HepG2 (cell line): ENCODE measurements at regions not wholly inside any gene's neighbourhood (a gene's known extent, or its start where the extent isn't known, plus 50 kb on each side); places are given as distances from the start of the nearest gene placed in this dataset.

Experiments used
- ATAC-seq: fragments of 200-7000 bp; cut with Tn5 transposase; 3 replicates; pipeline ENCODE4 v1.9.1; 2020; ENCODE audit warnings: mild to moderate bottlenecking, moderate library complexity
- BruUV-seq: library from RNA; stranded (reverse); fragments of 400-500 nt; replicated peaks from 2 replicates; lab custom pipeline; 2021; lab: Mats Ljungman, UMichigan
- CTCF ChIA-PET: fragments of 300-600 bp; formaldehyde crosslinking; extraction: SDS; loops from one replicate; lab custom pipeline; 2021; ENCODE audit warnings: low total read pairs, inconsistent platforms, low intra/inter-chr PET ratio; lab: Yijun Ruan, JAX
- POLR2A ChIA-PET: fragments of 350-600 bp; sonication (Branson Sonifier 250); formaldehyde crosslinking; loops from one replicate; lab custom pipeline; 2020; ENCODE audit warnings: antibody characterized with exemption, inconsistent platforms; lab: Yijun Ruan, JAX
- DNase-seq: peaks from one replicate; pipeline ENCODE4 v3.0.0-alpha.2; 2015; ENCODE audit warnings: low spot score
- FAIRE-seq: peaks from 3 replicates; lab custom pipeline; 2011; peaks lifted over from hg19 to GRCh38; lab: Jason Lieb, UNC
- H2AFZ ChIP-seq: one replicate; pipeline ENCODE4 v1.6.1; 2011; ENCODE audit warnings: low read length, inconsistent platforms
- H3K27ac ChIP-seq: fragments of 300-600 bp; 3 replicates; pipeline ENCODE4 v1.8.0; 2011; ENCODE audit warnings: mixed run types, mild to moderate bottlenecking, mixed read lengths, low read length, inconsistent platforms; ENCODE audit not compliant: insufficient read depth; ENCODE audit errors: extremely low read length
- H3K27me3 ChIP-seq, 2 experiments: fragments of 200-600 bp in 1 of 2; 2 replicates in 1 of 2; 3 replicates in 1 of 2; pipeline versions ENCODE4 v1.6.0 to v1.8.0; 2011; ENCODE audit warnings: low read length in 2 of 2, mild to moderate bottlenecking in 2 of 2, moderate library complexity in 2 of 2, inconsistent platforms in 1 of 2; ENCODE audit not compliant: insufficient read depth in 2 of 2, control insufficient read depth in 1 of 2
- H3K36me3 ChIP-seq, 2 experiments: fragments of 200-600 bp in 1 of 2; replicated peaks in 1 of 2; 2 replicates in 1 of 2; 3 replicates in 1 of 2; pipeline versions ENCODE4 v1.5.1 to v1.8.0; 2011; ENCODE audit warnings: low read length in 2 of 2, inconsistent platforms in 1 of 2; ENCODE audit not compliant: insufficient read depth in 2 of 2, control insufficient read depth in 1 of 2
- H3K4me1 ChIP-seq: 2 replicates; pipeline ENCODE4 v1.5.1; 2012; ENCODE audit warnings: low read length, inconsistent platforms; ENCODE audit not compliant: insufficient read depth
- H3K4me2 ChIP-seq: 2 replicates; pipeline ENCODE4 v1.6.0; 2011; ENCODE audit warnings: low read depth, low read length, inconsistent platforms
- H3K4me3 ChIP-seq, 3 experiments: fragments of 200-600 bp in 1 of 3; sonication (generic), shearing (Covaris generic) in 1 of 3; replicated peaks in 1 of 3; 2 replicates each; pipeline ENCODE4 v1.5.1; 2011 to 2016; ENCODE audit warnings: low read length in 3 of 3, inconsistent platforms in 2 of 3, low read depth in 2 of 3, mild to moderate bottlenecking in 2 of 3, control low read depth in 1 of 3, mixed read lengths in 1 of 3; ENCODE audit not compliant: insufficient read depth in 1 of 3
- H3K79me2 ChIP-seq: one replicate; pipeline ENCODE4 v1.6.1; 2011; ENCODE audit warnings: low read length, inconsistent platforms; ENCODE audit not compliant: insufficient read depth
- H3K9ac ChIP-seq: 2 replicates; pipeline ENCODE4 v1.6.0; 2011; ENCODE audit warnings: mild to moderate bottlenecking, low read depth, low read length, inconsistent platforms; ENCODE audit not compliant: insufficient read depth
- H3K9me3 ChIP-seq: 2 replicates; pipeline ENCODE4 v1.5.1; 2012; ENCODE audit warnings: mild to moderate bottlenecking, low read length
- H4K20me1 ChIP-seq: 2 replicates; pipeline ENCODE4 v1.6.0; 2011; ENCODE audit warnings: inconsistent platforms, mild to moderate bottlenecking, low read length, moderate library complexity; ENCODE audit not compliant: insufficient read depth
- ARNTL ChIP-seq: sonication (generic); formaldehyde crosslinking; IDR thresholded peaks from 2 replicates; pipeline ENCODE4 v1.4.0; 2020; ENCODE audit warnings: mild to moderate bottlenecking, missing genetic modification reagents
- FIP1L1 ChIP-seq: fragments of 200-400 bp; formaldehyde crosslinking; IDR thresholded peaks from 2 replicates; pipeline ENCODE4 v1.6.1; 2018; ENCODE audit warnings: low read depth, mild to moderate bottlenecking, low read length, moderate library complexity, borderline replicate concordance; ENCODE audit not compliant: insufficient read depth
- HOXA7 ChIP-seq: sonication (generic); formaldehyde crosslinking; IDR thresholded peaks from 2 replicates; pipeline ENCODE4 v1.8.1; 2022; ENCODE audit warnings: mild to moderate bottlenecking, missing genetic modification reagents, moderate library complexity
- PAWR ChIP-seq: sonication (generic); formaldehyde crosslinking; IDR thresholded peaks from 2 replicates; pipeline ENCODE4 v1.4.0; 2020; ENCODE audit warnings: missing genetic modification reagents, mild to moderate bottlenecking, borderline replicate concordance
- ZBTB20 ChIP-seq: sonication (generic); formaldehyde crosslinking; IDR thresholded peaks from 2 replicates; pipeline ENCODE4 v1.8.1; 2023; ENCODE audit warnings: missing genetic modification reagents, low read depth, mild to moderate bottlenecking, borderline replicate concordance
- ZBTB3 ChIP-seq: sonication (generic); formaldehyde crosslinking; IDR thresholded peaks from 2 replicates; pipeline ENCODE4 v1.4.0; 2020; ENCODE audit warnings: low read depth, mild to moderate bottlenecking, moderate library complexity, missing genetic modification reagents, borderline replicate concordance
- ZNF766 ChIP-seq: sonication (generic); formaldehyde crosslinking; IDR thresholded peaks from 2 replicates; pipeline ENCODE4 v1.5.0; 2020; ENCODE audit warnings: missing genetic modification reagents, borderline replicate concordance
- WGBS: methylation state at CpG from one replicate; pipeline ENCODE4 v1.1.6; 2017; ENCODE audit warnings: low lambda C conversion rate; 5-methylcytosine and 5-hydroxymethylcytosine counted together
- in situ Hi-C: cut with HindIII; loops from 2 replicates; pipeline ENCODE4 v1.10.0; 2017; ENCODE audit warnings: low pct_unique_long_range_greater_than_20kb; ENCODE audit not compliant: extremely low pct_ligation_motif_present
- intact Hi-C: fragments of 100-400 bp; cut with micrococcal nuclease; formaldehyde crosslinking; loops from one replicate; pipeline ENCODE4 v1.10.0; 2022; ENCODE audit not compliant: unreplicated experiment
- TF ChIP-seq, protein P1 (sequence below): sonication (generic); IDR thresholded peaks from 2 replicates; pipeline ENCODE4 v1.6.1; 2016; ENCODE audit warnings: low read depth, borderline replicate concordance

GRCh38 chr5:135741040-135741439 is 93.4 kb upstream of the SLC25A48 start:
- Histone ChIP-seq H3K36me3 (no peaks in the 10 kb centered on the region), H4K20me1 (no peaks in the 10 kb centered on the region), H3K4me2 (no peak overlapping the region), H3K9ac (no peak overlapping the region), H3K4me1 (no peaks in the 10 kb centered on the region), H3K27ac (no peak overlapping the region), H3K27me3 (peaks cover 0 to 16% of the 10 kb centered on the region in 2 experiments; a peak in 2 of 5 replicates), H2AFZ (no peak overlapping the region), H3K79me2 (no peaks in the 10 kb centered on the region), H3K9me3 (peaks cover 16% of the 10 kb centered on the region), H3K4me3 (no peak overlapping the region)
- DNase-seq (no peak), ATAC-seq (no peak), FAIRE-seq (no peak)
- WGBS = 32% methylated on average over 2 of the region's 2 CpGs
- POLR2A ChIA-PET = no interaction called here
- intact Hi-C loops (no loop called here), in situ Hi-C loops (loop anchor here (25.0 kb wide), 1 partner anchor 279 kb away; the partner anchor contains the start of gene TIFAB)
- CTCF ChIA-PET = no interaction called here
- no TSS peak for BruUV-seq
- no peak for TF ChIP-seq ARNTL (CRISPR knock-in tag)
- no peak for TF ChIP-seq HOXA7 (CRISPR knock-in tag)
- TF ChIP-seq ZNF766 (CRISPR knock-in tag) = no peak
- no peak for TF ChIP-seq FIP1L1
- no peak for TF ChIP-seq PAWR (CRISPR knock-in tag)
- no peak for TF ChIP-seq ZBTB20 (CRISPR knock-in tag)

- FAIRE-seq = no peak
- CTCF ChIA-PET = no interaction called here
- BruUV-seq = no TSS peak
Observed at GRCh38 chr5:135740475-135740874, 94.0 kb upstream of the SLC25A48 start.

More at GRCh38 chr5:135740475-135740874, 94.0 kb upstream of the SLC25A48 start:
- Histone ChIP-seq H3K4me3 (no peak overlapping the region), H3K9ac (no peak overlapping the region), H3K27me3 (peaks cover 0 to 20% of the 10 kb centered on the region in 2 experiments; a peak in 2 of 5 replicates), H2AFZ (no peak overlapping the region), H3K79me2 (no peaks in the 10 kb centered on the region), H3K4me2 (no peak overlapping the region), H3K4me1 (no peaks in the 10 kb centered on the region), H4K20me1 (no peaks in the 10 kb centered on the region), H3K9me3 (peaks cover 10% of the 10 kb centered on the region), H3K27ac (no peak overlapping the region), H3K36me3 (no peaks in the 10 kb centered on the region)
- POLR2A ChIA-PET = no interaction called here
- ATAC-seq (no peak), DNase-seq (no peak)
- in situ Hi-C loops (loop anchor here (25.0 kb wide), 1 partner anchor 278 kb away; the partner anchor contains the start of gene TIFAB), intact Hi-C loops (no loop called here)
- 9% methylated on average over 2 of the region's 2 CpGs for WGBS
- TF ChIP-seq ZBTB3 = no peak
- TF ChIP-seq, protein P1, sequence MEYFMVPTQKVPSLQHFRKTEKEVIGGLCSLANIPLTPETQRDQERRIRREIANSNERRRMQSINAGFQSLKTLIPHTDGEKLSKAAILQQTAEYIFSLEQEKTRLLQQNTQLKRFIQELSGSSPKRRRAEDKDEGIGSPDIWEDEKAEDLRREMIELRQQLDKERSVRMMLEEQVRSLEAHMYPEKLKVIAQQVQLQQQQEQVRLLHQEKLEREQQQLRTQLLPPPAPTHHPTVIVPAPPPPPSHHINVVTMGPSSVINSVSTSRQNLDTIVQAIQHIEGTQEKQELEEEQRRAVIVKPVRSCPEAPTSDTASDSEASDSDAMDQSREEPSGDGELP = no peak
- TF ChIP-seq, all 625 proteins: peak for 0
